ENCODE measurements at regions not wholly inside any gene's neighbourhood (a gene's known extent, or its start where the extent isn't known, plus 50 kb on each side); places are given as distances from the start of the nearest gene placed in this dataset.

DNA sequence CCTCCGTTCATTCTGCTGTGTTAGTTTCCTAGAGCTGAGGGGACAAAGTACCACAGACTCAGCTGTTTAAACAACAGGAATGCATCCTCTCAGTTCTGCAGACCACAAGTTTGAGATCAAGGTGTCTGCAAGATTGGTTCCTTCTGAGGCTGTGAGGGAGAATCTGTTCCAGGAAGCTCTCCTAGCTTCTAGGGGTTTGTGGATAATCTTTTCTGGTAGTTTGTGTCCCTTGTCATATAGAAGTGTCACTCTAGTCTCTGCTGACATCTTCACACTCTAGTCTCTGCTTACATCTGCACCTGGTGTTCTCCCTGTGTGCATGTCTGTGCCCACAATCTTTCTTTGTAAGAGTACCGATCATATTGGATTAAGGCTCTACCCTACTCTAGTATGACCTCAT is 581.8 kb downstream of the RNF144A start:
- Mint-ChIP-seq H3K4me1 (ENCODE audit: unreplicated experiment) (no peaks in the 10 kb centered on the region), H3K36me3 (ENCODE audit: unreplicated experiment) (no peaks in the 10 kb centered on the region), H3K4me3 (ENCODE audit: unreplicated experiment) (no peak overlapping the region), H3K9me3 (ENCODE audit: unreplicated experiment) (peaks cover 5% of the 10 kb centered on the region), H3K27me3 (ENCODE audit: unreplicated experiment) (no peaks in the 10 kb centered on the region), H3K27ac (ENCODE audit: unreplicated experiment) (no peak overlapping the region)
- DNase-seq (ENCODE audit: extremely low spot score, unreplicated experiment) = no peak
- TF ChIP-seq, protein P1, sequence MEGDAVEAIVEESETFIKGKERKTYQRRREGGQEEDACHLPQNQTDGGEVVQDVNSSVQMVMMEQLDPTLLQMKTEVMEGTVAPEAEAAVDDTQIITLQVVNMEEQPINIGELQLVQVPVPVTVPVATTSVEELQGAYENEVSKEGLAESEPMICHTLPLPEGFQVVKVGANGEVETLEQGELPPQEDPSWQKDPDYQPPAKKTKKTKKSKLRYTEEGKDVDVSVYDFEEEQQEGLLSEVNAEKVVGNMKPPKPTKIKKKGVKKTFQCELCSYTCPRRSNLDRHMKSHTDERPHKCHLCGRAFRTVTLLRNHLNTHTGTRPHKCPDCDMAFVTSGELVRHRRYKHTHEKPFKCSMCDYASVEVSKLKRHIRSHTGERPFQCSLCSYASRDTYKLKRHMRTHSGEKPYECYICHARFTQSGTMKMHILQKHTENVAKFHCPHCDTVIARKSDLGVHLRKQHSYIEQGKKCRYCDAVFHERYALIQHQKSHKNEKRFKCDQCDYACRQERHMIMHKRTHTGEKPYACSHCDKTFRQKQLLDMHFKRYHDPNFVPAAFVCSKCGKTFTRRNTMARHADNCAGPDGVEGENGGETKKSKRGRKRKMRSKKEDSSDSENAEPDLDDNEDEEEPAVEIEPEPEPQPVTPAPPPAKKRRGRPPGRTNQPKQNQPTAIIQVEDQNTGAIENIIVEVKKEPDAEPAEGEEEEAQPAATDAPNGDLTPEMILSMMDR (IDR thresholded peaks at IDR 0.05) = no peak

DNA sequence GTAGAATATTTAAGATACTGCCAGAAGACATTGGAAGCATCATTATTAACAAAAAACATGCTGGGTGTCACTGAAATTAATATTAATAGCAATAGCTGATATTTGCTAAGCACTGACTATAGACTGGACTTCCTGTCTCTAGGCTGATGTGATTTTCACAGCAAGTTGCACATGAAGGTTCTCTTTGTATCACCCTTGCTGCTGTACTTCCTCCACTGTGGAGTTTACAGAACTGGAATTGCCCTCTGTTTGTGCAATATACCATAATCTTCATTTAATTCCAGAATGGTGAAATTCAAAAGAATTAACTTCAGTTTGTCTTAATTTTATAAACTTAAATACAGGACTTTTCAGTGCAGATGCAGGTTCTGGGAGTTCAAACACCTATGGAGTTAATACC is 585.1 kb downstream of the RNF144A start:
- TF ChIP-seq, protein P1 (IDR thresholded peaks at IDR 0.05) = no peak
- Mint-ChIP-seq H3K4me1 (ENCODE audit: unreplicated experiment) (no peaks in the 10 kb centered on the region), H3K36me3 (ENCODE audit: unreplicated experiment) (no peaks in the 10 kb centered on the region), H3K4me3 (ENCODE audit: unreplicated experiment) (no peak overlapping the region), H3K9me3 (ENCODE audit: unreplicated experiment) (no peaks in the 10 kb centered on the region), H3K27me3 (ENCODE audit: unreplicated experiment) (no peaks in the 10 kb centered on the region), H3K27ac (ENCODE audit: unreplicated experiment) (no peak overlapping the region)
- no peak for DNase-seq (ENCODE audit: extremely low spot score, unreplicated experiment)

DNA sequence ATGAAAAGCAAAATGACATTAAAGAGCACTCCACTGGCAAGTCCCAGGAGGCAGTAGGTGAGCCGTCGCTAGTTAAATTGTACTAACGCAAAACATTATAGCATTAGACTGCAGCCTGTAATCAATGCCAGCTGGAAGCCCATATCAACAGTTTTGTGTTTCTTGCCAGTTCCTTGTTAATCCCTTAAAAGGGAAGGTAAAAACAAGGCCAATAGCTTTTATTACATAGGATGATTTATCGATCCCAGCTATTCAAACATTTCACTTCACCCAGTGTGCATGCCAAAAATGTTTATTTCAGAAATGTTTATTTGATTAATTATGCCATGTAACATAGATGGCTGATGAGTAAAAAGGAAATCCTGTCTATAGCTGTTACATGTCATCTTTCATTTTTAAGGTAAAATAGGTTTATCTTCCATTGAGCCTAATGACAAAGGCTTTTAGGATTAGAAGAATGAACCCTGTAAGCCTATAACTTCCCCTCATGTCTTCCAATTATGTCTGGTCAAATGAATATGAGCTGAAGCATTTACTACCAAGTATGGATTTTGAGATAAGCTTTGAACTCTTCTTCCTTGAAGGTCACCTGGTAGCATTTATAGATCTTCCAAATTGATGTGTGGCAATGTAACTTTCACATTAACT is 591.2 kb downstream of the RNF144A start:
- H3K9me3 Mint-ChIP-seq (ENCODE audit: unreplicated experiment) = peaks cover 6% of the 10 kb centered on the region
- TF ChIP-seq, protein P1 (IDR thresholded peaks at IDR 0.05) = no peak
- no peaks in the 10 kb centered on the region for H3K36me3 Mint-ChIP-seq (ENCODE audit: unreplicated experiment)
- H3K4me1 Mint-ChIP-seq (ENCODE audit: unreplicated experiment) = no peaks in the 10 kb centered on the region
- no peak overlapping the region for H3K27ac Mint-ChIP-seq (ENCODE audit: unreplicated experiment)
- DNase-seq (ENCODE audit: extremely low spot score, unreplicated experiment) = no peak
- no peak overlapping the region for H3K4me3 Mint-ChIP-seq (ENCODE audit: unreplicated experiment)
- H3K27me3 Mint-ChIP-seq (ENCODE audit: unreplicated experiment) = no peaks in the 10 kb centered on the region

DNA sequence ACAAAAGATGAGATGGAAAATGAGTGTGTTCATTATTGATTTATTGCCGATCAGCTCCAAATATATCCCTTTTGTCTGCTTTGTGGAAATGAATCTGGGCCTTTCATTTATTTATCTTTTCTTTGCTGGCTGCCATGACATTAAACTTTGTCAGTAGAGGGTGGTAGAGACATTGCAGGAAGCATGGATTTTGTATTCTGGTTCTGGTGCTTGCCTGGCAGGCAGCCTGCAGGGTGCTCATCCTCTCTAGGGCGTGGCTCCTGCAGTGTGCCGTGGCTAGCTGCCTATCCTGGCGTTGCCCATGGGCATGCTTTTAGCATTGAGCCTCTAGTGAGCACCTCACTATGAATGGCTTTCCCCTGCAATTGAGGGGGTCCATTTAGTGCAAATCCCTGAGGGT is 593.1 kb downstream of the RNF144A start:
- H3K9me3 Mint-ChIP-seq (ENCODE audit: unreplicated experiment) = peaks cover 6% of the 10 kb centered on the region
- H3K27me3 Mint-ChIP-seq (ENCODE audit: unreplicated experiment) = no peaks in the 10 kb centered on the region
- no peak overlapping the region for H3K4me3 Mint-ChIP-seq (ENCODE audit: unreplicated experiment)
- TF ChIP-seq, protein P1 (IDR thresholded peaks at IDR 0.05) = no peak
- DNase-seq (ENCODE audit: extremely low spot score, unreplicated experiment) = no peak
- no peaks in the 10 kb centered on the region for H3K36me3 Mint-ChIP-seq (ENCODE audit: unreplicated experiment)
- H3K4me1 Mint-ChIP-seq (ENCODE audit: unreplicated experiment) = no peaks in the 10 kb centered on the region
- H3K27ac Mint-ChIP-seq (ENCODE audit: unreplicated experiment) = no peak overlapping the region

DNA sequence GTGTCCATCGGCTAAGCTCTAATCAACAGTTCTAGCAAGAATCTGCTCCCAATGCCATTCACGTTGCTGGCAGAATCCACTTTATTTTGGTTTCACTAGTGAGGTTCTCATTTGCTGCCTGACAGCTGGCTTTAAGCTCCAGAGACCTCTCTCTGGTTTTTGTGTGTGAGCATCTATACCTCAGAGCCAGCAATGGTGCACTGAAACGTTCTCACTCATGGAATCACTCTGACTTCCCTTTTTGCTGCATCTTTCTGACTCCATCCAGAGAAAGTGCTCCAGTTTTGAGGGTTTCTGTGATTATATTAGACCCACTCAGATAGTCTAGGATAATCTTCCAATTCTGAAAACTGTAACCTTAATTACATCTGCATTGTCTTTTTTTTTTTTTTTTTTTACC is 596.6 kb downstream of the RNF144A start:
- no peaks in the 10 kb centered on the region for H3K4me1 Mint-ChIP-seq (ENCODE audit: unreplicated experiment)
- H3K9me3 Mint-ChIP-seq (ENCODE audit: unreplicated experiment) = peaks cover 9% of the 10 kb centered on the region
- TF ChIP-seq, protein P1 (IDR thresholded peaks at IDR 0.05) = no peak
- no peaks in the 10 kb centered on the region for H3K36me3 Mint-ChIP-seq (ENCODE audit: unreplicated experiment)
- DNase-seq (ENCODE audit: extremely low spot score, unreplicated experiment) = no peak
- no peaks in the 10 kb centered on the region for H3K27me3 Mint-ChIP-seq (ENCODE audit: unreplicated experiment)
- H3K4me3 Mint-ChIP-seq (ENCODE audit: unreplicated experiment) = no peak overlapping the region
- no peak overlapping the region for H3K27ac Mint-ChIP-seq (ENCODE audit: unreplicated experiment)
